Esophagus muscularis mucosa (tissue), 3 donors: ENCODE measurements at regions not wholly inside any gene's neighbourhood (a gene's known extent, or its start where the extent isn't known, plus 50 kb on each side); places are given as distances from the start of the nearest gene placed in this dataset.

Source experiments
- POLR2A ChIP-seq: fragments of 450-650 bp; IDR thresholded peaks from one replicate; pipeline ENCODE4 v1.6.1; 2017; ENCODE audit warnings: antibody characterized with exemption, moderate library complexity, mild to moderate bottlenecking, low read depth
- TF ChIP-seq, protein P1 (sequence below), 3 experiments: fragments of 200-600 bp in 2 of 3; fragments of 450-650 bp in 1 of 3; sonication (generic) in 2 of 3; IDR thresholded peaks; one replicate each; pipeline ENCODE4 v1.5.1; 2017 to 2019; ENCODE audit warnings: antibody characterized with exemption in 3 of 3, mild to moderate bottlenecking in 2 of 3, moderate library complexity in 1 of 3

DNA sequence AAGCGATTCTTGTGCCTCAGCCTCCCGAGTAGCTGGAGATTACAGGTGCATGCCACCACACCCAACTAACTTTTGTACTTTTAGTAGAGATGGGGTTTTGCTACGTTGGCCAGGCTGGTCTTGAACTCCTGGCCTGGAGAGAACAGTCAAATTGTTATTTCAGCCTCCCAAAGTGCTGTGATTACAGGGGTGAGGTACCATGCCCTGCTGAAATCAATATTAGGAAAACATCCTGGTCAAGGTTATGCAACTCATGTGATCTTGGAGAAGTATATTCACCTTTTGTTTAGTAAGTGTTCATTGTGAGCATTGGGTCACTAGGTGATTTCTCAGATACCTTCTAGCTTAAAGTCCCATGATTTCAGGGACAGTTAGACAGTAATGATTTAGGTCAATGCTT, 167.8 kb downstream of the AASDH start:
- TF ChIP-seq, protein P1, sequence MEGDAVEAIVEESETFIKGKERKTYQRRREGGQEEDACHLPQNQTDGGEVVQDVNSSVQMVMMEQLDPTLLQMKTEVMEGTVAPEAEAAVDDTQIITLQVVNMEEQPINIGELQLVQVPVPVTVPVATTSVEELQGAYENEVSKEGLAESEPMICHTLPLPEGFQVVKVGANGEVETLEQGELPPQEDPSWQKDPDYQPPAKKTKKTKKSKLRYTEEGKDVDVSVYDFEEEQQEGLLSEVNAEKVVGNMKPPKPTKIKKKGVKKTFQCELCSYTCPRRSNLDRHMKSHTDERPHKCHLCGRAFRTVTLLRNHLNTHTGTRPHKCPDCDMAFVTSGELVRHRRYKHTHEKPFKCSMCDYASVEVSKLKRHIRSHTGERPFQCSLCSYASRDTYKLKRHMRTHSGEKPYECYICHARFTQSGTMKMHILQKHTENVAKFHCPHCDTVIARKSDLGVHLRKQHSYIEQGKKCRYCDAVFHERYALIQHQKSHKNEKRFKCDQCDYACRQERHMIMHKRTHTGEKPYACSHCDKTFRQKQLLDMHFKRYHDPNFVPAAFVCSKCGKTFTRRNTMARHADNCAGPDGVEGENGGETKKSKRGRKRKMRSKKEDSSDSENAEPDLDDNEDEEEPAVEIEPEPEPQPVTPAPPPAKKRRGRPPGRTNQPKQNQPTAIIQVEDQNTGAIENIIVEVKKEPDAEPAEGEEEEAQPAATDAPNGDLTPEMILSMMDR (IDR thresholded peaks at IDR 0.05) = no peak
- no peak for TF ChIP-seq POLR2A
